GM18868 (cell line): ENCODE measurements at regions not wholly inside any gene's neighbourhood (a gene's known extent, or its start where the extent isn't known, plus 50 kb on each side); places are given as distances from the start of the nearest gene placed in this dataset.

Experiments used
- ATAC-seq: cut with Tn5 transposase; IDR thresholded peaks from one replicate; pipeline ENCODE4 v1.9.1; 2021; ENCODE audit warnings: mild to moderate bottlenecking, moderate library complexity; ENCODE audit not compliant: unreplicated experiment

GRCh38 chr1:82752046-82752445, 951.3 kb downstream of the ADGRL2 start:
- no peak for ATAC-seq

GRCh38 chr1:82733645-82734044, 932.9 kb downstream of the ADGRL2 start:
- ATAC-seq: no peak

- ATAC-seq: no peak
Measured at GRCh38 chr1:82731216-82731615, 930.5 kb downstream of the ADGRL2 start.

- no peak for ATAC-seq
Measured at GRCh38 chr1:82728206-82728605, 927.5 kb downstream of the ADGRL2 start.

GRCh38 chr1:82724246-82724645, 923.5 kb downstream of the ADGRL2 start:
- no peak for ATAC-seq

DNA sequence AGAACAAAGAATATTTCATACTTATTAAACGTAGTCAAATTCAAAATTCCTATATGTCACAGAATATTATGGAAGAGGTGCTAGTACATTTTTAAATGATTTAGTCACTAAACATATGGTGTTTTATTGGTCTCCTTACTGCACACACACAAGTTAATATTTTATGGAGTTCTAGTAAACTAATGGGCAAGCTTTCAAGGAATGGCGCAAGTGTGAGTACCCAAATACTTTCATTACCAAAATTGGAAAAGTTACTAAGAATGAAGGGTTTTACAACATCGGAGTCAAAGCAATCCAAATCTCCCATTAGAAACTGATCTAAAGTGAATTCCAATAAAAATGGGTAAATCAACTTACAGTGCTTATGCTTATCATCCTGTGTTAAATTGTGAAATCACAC, 921.9 kb downstream of the ADGRL2 start:
- no peak for ATAC-seq

DNA sequence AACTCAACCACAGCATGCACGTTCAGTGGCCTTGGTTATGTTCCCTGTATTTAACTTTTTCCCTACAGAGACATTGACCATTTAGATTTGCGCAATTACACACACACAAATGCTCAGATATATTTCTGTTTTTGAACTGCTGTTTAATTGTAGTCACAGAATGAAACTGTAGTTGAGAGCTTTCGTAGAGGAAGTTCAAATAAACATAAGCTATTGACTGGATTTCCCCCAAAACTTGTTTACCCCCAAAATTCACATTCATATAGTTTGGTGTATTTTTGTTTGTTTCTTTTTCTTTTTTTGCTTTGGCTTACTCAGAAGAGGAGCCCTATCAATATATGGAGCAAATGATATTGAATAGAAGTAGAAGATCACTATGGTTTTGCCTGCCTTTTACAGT, 921.0 kb downstream of the ADGRL2 start:
- peak; percentile 53 for ATAC-seq

- ATAC-seq: no peak
Measured at GRCh38 chr1:82718719-82719419, 918.1 kb downstream of the ADGRL2 start.

- no peak for ATAC-seq
Measured at GRCh38 chr1:82710091-82710490, 909.4 kb downstream of the ADGRL2 start.

- no peak for ATAC-seq
Measured at GRCh38 chr1:82707681-82708080, 906.9 kb downstream of the ADGRL2 start.

DNA sequence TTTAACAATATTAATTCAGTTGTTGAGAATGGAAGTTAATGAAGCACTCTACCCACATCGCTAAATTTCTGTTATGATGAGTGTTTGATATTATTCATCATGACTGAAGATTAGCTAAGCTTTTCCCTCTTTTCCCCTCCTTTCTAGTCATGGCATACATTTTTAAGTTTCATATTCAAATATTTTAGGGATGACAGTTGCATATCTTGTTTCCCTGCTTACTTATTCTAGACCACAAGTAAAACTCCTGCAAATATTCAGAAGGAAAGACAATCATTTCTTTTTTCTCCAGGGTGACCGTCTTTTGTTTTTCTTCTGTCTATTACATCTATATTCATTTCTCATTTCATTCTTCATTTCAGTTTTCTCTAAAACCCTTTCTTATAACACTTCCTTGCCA, 906.0 kb downstream of the ADGRL2 start:
- no peak for ATAC-seq

DNA sequence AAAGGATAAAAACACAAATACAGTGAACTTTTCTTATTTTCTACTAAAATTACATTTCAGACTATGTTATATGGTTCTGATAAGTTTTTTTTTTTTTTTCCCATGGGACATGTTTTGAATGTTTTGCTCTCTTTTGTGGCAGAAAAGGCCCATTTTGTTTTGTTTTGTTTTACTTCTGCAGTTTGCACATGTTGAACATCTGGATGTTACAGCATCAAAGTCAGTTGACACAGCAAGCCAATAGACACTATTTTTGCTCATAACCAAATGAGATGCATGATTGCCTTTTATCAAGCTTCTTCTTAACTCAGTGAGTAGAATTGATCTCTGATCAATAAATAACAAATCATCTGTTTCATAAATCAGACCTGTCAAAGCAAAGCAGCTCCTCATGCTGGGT, 904.2 kb downstream of the ADGRL2 start:
- ATAC-seq: no peak

DNA sequence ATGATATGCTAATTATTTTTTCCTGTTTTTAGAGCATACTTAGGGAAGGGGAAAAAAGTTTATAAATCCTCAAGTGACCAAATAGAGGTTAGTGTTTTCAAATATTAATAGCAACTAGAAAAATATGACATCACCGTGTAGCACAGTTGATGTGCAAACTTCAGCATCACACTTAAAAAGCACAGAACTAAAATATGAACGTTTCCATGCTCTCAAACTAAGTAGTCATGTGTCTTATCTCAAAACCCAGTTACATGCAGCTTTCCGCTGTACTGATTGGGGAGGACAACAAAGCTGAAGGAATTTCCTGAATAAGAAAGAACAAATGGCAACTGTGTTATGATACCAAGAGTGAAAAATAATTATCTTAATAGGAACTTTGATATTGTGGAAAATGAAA, 903.7 kb downstream of the ADGRL2 start:
- ATAC-seq: no peak

DNA sequence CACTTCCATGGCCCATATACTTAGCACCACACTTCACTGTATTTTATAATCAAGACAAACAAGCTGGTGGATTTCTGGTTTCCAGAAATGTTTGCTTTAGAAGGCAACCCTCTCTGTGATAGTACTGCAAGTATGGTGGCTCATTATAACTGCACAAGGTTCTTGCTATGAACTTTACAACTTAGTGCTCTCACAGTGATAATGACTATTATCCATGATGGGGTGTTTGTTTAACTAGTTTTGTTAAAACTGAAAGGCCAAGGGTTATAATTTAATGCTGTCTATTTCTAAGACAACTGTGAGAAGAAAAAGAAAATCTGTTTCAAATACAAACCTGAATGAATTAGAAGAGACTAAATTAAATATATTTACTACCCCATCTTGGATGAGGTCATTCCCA, 903.2 kb downstream of the ADGRL2 start:
- no peak for ATAC-seq

DNA sequence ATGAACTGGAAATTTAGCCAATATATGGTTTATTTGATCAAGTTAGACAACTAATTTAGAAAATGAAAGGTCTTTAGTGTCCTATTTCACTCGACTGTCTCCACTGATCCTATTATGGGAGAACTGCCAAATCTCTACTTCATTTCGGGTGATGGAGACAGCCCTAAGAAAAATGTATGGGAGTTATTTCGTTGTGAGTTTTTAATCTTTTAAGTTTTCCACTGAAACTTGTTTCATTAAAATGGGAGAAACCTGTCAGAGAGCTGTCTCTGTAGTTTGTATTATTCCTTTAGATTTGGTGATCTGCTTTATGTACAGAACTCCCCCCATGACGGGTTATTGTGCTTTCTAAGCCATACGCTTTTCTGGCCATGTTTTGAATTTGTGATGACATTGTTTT, 899.7 kb downstream of the ADGRL2 start:
- no peak for ATAC-seq

DNA sequence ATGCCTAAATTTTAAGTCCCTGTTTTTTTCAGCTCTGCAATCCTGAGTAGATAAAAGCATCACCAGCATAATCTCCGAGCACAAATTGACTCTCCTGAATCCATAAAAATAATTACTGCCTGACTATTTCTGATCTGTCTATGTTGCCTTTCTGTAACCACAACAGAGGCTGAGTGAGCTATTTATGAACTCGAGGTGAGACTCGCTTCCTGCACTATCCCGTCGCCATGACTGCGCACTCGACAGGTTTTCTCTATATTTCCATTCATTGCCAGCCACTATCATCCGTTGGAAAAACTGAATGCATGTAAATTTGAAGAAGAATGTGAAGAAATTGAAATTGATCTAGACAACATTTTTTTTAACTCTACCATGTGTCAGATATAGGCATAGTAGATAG, 897.2 kb downstream of the ADGRL2 start:
- ATAC-seq: no peak

DNA sequence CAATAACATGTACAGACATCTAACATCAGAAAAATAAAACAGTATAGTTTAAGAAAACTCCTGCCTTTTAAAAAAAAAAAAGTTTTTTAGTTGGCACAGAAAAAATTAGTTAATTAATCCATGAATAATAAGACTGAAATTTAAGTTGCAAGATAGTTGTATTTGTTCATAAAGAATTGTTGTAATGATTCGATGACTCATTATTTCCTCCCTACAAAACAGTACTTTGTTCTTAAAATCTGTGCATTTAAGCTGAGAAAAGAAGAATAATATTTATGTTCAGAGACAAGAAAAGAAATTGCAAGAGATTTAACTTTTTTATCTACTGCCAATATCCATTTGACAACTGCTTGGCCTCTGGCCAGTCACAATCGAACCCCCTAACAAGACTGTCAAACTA, 894.7 kb downstream of the ADGRL2 start:
- no peak for ATAC-seq

GRCh38 chr1:82690411-82690810, 889.7 kb downstream of the ADGRL2 start:
- ATAC-seq: no peak

GRCh38 chr1:82689217-82689616, 888.5 kb downstream of the ADGRL2 start:
- ATAC-seq: no peak

GRCh38 chr1:82686774-82687173, 886.0 kb downstream of the ADGRL2 start:
- no peak for ATAC-seq

GRCh38 chr1:82646888-82647287, 846.2 kb downstream of the ADGRL2 start:
- ATAC-seq: no peak

DNA sequence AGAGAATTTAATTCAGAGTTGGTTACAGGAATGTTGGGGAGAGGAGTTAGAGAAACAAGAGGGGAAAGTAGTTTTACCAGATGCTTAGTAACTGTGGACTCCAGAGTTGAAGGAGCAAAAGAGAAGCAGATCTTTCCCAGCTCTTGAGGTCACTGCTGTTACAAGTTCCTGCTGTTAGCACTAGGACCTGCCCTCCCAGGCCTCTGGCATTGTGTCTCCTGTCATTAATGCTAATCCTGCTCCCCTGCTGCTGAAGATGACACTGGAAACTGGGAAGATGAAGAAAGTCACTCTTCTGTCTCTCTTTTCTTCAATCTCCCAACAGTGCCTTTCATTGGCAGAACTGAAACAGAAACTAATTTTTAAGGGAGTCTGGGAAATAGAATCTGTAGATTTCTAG, 845.6 kb downstream of the ADGRL2 start:
- no peak for ATAC-seq

GRCh38 chr1:82644186-82644915, 843.6 kb downstream of the ADGRL2 start:
- ATAC-seq: no peak
